ENCODE measurements at regions not wholly inside any gene's neighbourhood (a gene's known extent, or its start where the extent isn't known, plus 50 kb on each side); places are given as distances from the start of the nearest gene placed in this dataset.
A peak's percentile ranks its signal among the peaks of the same experiment; 100 is the strongest.

- Histone ChIP-seq H3K4me3 (no peak overlapping the region), H3K27me3 (no peaks in the 10 kb centered on the region), H3K36me3 (no peaks in the 10 kb centered on the region), H3K27ac (peak overlapping the region in 1 of 2 donors; percentile 92), H3K4me1 (peaks cover 0 to 37% of the 10 kb centered on the region in 2 donors), H3K9me3 (no peaks in the 10 kb centered on the region)
- no peak for TF ChIP-seq CTCF (IDR thresholded peaks at IDR 0.05)
- ATAC-seq (no peak), DNase-seq (no peak)
- intact Hi-C loops (cut with DNase I) = no loop called here
These were observed 173.3 kb upstream of the ADO start for GRCh38 chr10:62631241-62631640.

- ATAC-seq (peak; percentile 77), DNase-seq (peak in 3 of 4 donors; percentile 34 to 69 (median 59))
- no peaks in the 10 kb centered on the region for H3K27me3 ChIP-seq
- H3K9me3 ChIP-seq = no peaks in the 10 kb centered on the region
- no peak for TF ChIP-seq CTCF (IDR thresholded peaks at IDR 0.05)
- no peaks in the 10 kb centered on the region for H3K36me3 ChIP-seq
- H3K27ac ChIP-seq = peak overlapping the region; percentile 31 to 92
- intact Hi-C loops (cut with DNase I) = no loop called here
- no peak overlapping the region for H3K4me3 ChIP-seq
- H3K4me1 ChIP-seq = peaks cover 0 to 47% of the 10 kb centered on the region in 2 donors
These were observed 172.3 kb upstream of the ADO start for GRCh38 chr10:62632071-62632809.

- no peak for TF ChIP-seq CTCF (IDR thresholded peaks at IDR 0.05)
- H3K4me1 ChIP-seq = peaks cover 10 to 65% of the 10 kb centered on the region in 2 donors
These were observed 170.5 kb upstream of the ADO start for GRCh38 chr10:62633976-62634375.

GRCh38 chr10:62634576-62634975 is 169.9 kb upstream of the ADO start:
- H3K27ac ChIP-seq = peak overlapping the region in 1 of 2 donors; percentile 59
- no peaks in the 10 kb centered on the region for H3K36me3 ChIP-seq
- no peak overlapping the region for H3K4me3 ChIP-seq
- intact Hi-C loops (cut with DNase I) = no loop called here
- H3K4me1 ChIP-seq = peaks cover 10 to 69% of the 10 kb centered on the region in 2 donors
- no peak for DNase-seq
- TF ChIP-seq CTCF (IDR thresholded peaks at IDR 0.05) = no peak
- no peaks in the 10 kb centered on the region for H3K9me3 ChIP-seq
- no peaks in the 10 kb centered on the region for H3K27me3 ChIP-seq
- no peak for ATAC-seq

More at GRCh38 chr10:62633976-62634375, 170.5 kb upstream of the ADO start:
- no peaks in the 10 kb centered on the region for H3K9me3 ChIP-seq
- no peak for DNase-seq
- no peaks in the 10 kb centered on the region for H3K36me3 ChIP-seq
- no peaks in the 10 kb centered on the region for H3K27me3 ChIP-seq
- peak overlapping the region in 1 of 2 donors; percentile 59 for H3K27ac ChIP-seq
- intact Hi-C loops (cut with DNase I) = no loop called here
- ATAC-seq = no peak
- H3K4me3 ChIP-seq = no peak overlapping the region

- Histone ChIP-seq H3K9me3 (no peaks in the 10 kb centered on the region), H3K27me3 (no peaks in the 10 kb centered on the region), H3K36me3 (no peaks in the 10 kb centered on the region), H3K27ac (peak overlapping the region in 1 of 2 donors; percentile 59), H3K4me1 (peaks cover 10 to 74% of the 10 kb centered on the region in 2 donors), H3K4me3 (no peak overlapping the region)
- intact Hi-C loops (cut with DNase I) = no loop called here
- TF ChIP-seq CTCF (IDR thresholded peaks at IDR 0.05) = no peak
- ATAC-seq (no peak), DNase-seq (no peak)
These were observed 169.4 kb upstream of the ADO start for GRCh38 chr10:62635127-62635526.
